Endothelial cell (in vitro differentiated cells): ENCODE measurements at regions not wholly inside any gene's neighbourhood (a gene's known extent, or its start where the extent isn't known, plus 50 kb on each side); places are given as distances from the start of the nearest gene placed in this dataset.
A peak's percentile ranks its signal among the peaks of the same experiment; 100 is the strongest.

ENCODE experiments used
- DNase-seq: peaks from one replicate; pipeline ENCODE4 v3.0.0; 2021; ENCODE audit warnings: low spot score
- H3K27ac Mint-ChIP-seq: one replicate; pipeline ENCODE4 v1.8.0; 2021; ENCODE audit warnings: mixed read lengths, inconsistent platforms; ENCODE audit not compliant: unreplicated experiment
- H3K27me3 Mint-ChIP-seq: one replicate; pipeline ENCODE4 v1.8.0; 2021; ENCODE audit warnings: mild to moderate bottlenecking, moderate library complexity, mixed read lengths, inconsistent platforms; ENCODE audit not compliant: unreplicated experiment
- H3K36me3 Mint-ChIP-seq: one replicate; pipeline ENCODE4 v1.8.0; 2021; ENCODE audit warnings: mild to moderate bottlenecking, low read depth, mixed read lengths, inconsistent platforms; ENCODE audit not compliant: unreplicated experiment
- H3K4me1 Mint-ChIP-seq: one replicate; pipeline ENCODE4 v1.8.0; 2021; ENCODE audit warnings: mild to moderate bottlenecking, mixed read lengths, inconsistent platforms; ENCODE audit not compliant: unreplicated experiment
- H3K4me3 Mint-ChIP-seq: one replicate; pipeline ENCODE4 v1.8.0; 2021; ENCODE audit warnings: mild to moderate bottlenecking, mixed read lengths, inconsistent platforms; ENCODE audit not compliant: unreplicated experiment
- H3K9me3 Mint-ChIP-seq: one replicate; pipeline ENCODE4 v1.8.0; 2021; ENCODE audit warnings: mixed read lengths, inconsistent platforms; ENCODE audit not compliant: unreplicated experiment
- CTCF ChIP-seq: fragments of 200-600 bp; sonication (generic); IDR thresholded peaks from one replicate; pipeline ENCODE4 v1.5.0; 2021; ENCODE audit warnings: antibody characterized with exemption; ENCODE audit not compliant: unreplicated experiment

GRCh38 chr18:78860117-78860516, 119.5 kb upstream of the SALL3 start:
- H3K36me3 Mint-ChIP-seq, result peaks cover 31% of the 10 kb centered on the region
- peaks cover 21% of the 10 kb centered on the region for H3K27me3 Mint-ChIP-seq
- peaks cover 54% of the 10 kb centered on the region for H3K9me3 Mint-ChIP-seq
- no peaks in the 10 kb centered on the region for H3K4me1 Mint-ChIP-seq
- no peak for TF ChIP-seq CTCF
- no peak overlapping the region for H3K27ac Mint-ChIP-seq
- H3K4me3 Mint-ChIP-seq, result no peak overlapping the region
- DNase-seq, result no peak

- no peak overlapping the region for H3K27ac Mint-ChIP-seq
- H3K27me3 Mint-ChIP-seq, result peaks cover 22% of the 10 kb centered on the region
- H3K36me3 Mint-ChIP-seq, result peaks cover 31% of the 10 kb centered on the region
- no peak for TF ChIP-seq CTCF
- peaks cover 56% of the 10 kb centered on the region for H3K9me3 Mint-ChIP-seq
- no peak overlapping the region for H3K4me3 Mint-ChIP-seq
- no peaks in the 10 kb centered on the region for H3K4me1 Mint-ChIP-seq
- no peak for DNase-seq
These were observed 118.5 kb upstream of the SALL3 start for GRCh38 chr18:78861116-78861515.

GRCh38 chr18:78861706-78862105, 117.9 kb upstream of the SALL3 start:
- Mint-ChIP-seq H3K27ac (no peak overlapping the region), H3K4me1 (no peaks in the 10 kb centered on the region), H3K4me3 (peak overlapping the region; percentile 40), H3K36me3 (peaks cover 31% of the 10 kb centered on the region), H3K9me3 (peaks cover 52% of the 10 kb centered on the region), H3K27me3 (peaks cover 22% of the 10 kb centered on the region)
- DNase-seq, result no peak
- no peak for TF ChIP-seq CTCF

- Mint-ChIP-seq H3K4me1 (no peaks in the 10 kb centered on the region), H3K9me3 (peaks cover 49% of the 10 kb centered on the region), H3K27me3 (peaks cover 22% of the 10 kb centered on the region), H3K27ac (no peak overlapping the region), H3K36me3 (peaks cover 31% of the 10 kb centered on the region), H3K4me3 (no peak overlapping the region)
- no peak for DNase-seq
- TF ChIP-seq CTCF, result no peak
These were observed 117.2 kb upstream of the SALL3 start for GRCh38 chr18:78862395-78862794.

- Mint-ChIP-seq H3K9me3 (peaks cover 51% of the 10 kb centered on the region), H3K36me3 (peaks cover 24% of the 10 kb centered on the region), H3K27me3 (peaks cover 22% of the 10 kb centered on the region), H3K27ac (no peak overlapping the region), H3K4me3 (no peak overlapping the region), H3K4me1 (no peaks in the 10 kb centered on the region)
- no peak for TF ChIP-seq CTCF
- DNase-seq, result no peak
These were observed 114.5 kb upstream of the SALL3 start for GRCh38 chr18:78865056-78865598.
